ENCODE measurements at regions not wholly inside any gene's neighbourhood (a gene's known extent, or its start where the extent isn't known, plus 50 kb on each side); places are given as distances from the start of the nearest gene placed in this dataset.

DNA sequence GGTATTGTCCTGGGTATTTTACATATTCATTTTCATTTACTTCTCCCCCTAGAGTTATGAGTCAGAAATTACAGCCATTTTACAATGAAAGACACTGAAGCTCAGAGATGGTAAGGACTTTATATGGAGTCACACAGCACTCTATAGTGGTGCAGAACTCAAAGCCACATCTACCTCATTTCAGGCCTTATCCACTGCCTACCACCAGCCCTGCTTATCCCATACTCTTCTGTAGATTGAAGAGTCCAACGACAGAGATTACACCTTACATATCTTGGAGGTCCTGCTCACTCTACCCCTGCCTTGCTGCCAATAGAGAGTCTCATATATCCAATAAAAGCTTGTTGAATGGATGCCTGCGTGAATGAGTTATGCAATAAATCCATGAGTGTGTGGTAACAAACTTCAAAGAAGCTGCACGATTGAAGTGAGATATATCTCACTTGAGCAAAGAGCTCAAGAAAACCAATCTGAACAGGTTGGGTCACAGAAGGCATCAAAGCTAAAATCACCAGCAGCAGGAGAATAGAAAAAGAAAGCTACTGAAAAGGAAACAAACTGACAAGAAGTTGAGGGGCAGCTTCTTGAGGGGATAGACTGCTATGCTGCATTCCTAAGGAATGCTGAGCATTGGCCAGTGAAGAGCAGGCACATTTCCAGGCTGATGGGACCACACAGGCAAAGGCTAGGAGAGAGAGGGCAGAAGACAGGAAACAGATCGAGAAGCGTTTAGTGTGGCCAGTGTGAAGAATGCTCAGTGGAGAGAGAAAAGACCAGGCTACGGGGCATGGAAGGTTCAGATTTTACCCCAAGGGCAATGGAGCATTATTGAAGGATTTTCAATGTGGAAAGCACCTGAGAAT lies 585.6 kb downstream of the DHX35 start:
- Histone ChIP-seq H3K9me3 (replicated peaks in 1 of 2; ENCODE audit: control insufficient read depth in 1 of 2, insufficient read depth in 1 of 2, low read length in 2 of 2) (no peaks in the 10 kb centered on the region), H3K27ac (ENCODE audit: low read depth in 1 of 2, low read length in 2 of 2) (no peak overlapping the region), H3K36me3 (replicated peaks in 1 of 2; ENCODE audit: control insufficient read depth in 1 of 2, insufficient read depth in 2 of 2, low read length in 2 of 2) (no peaks in the 10 kb centered on the region), H3K4me1 (ENCODE audit: control insufficient read depth in 1 of 2, insufficient read depth in 2 of 2, low read length in 2 of 2) (no peaks in the 10 kb centered on the region), H4K20me1 (ENCODE audit: insufficient read depth, low read length) (no peaks in the 10 kb centered on the region), H2AFZ (ENCODE audit: insufficient read depth, low read depth, low read length, poor library complexity, severe bottlenecking) (no peak overlapping the region), H3K27me3 (ENCODE audit: control insufficient read depth in 2 of 2, insufficient read depth in 2 of 2, low read length in 2 of 2) (no peaks in the 10 kb centered on the region), H3K4me3 (replicated peaks in 1 of 3; ENCODE audit: low read depth in 2 of 3, low read length in 3 of 3) (no peak overlapping the region), H3K4me2 (replicated peaks; ENCODE audit: extremely low read depth, low read length, poor library complexity, severe bottlenecking) (no peak overlapping the region), H3K9ac (ENCODE audit: insufficient read depth, low read length, poor library complexity, severe bottlenecking) (no peak overlapping the region), H3K79me2 (ENCODE audit: insufficient read depth, low read length) (no peaks in the 10 kb centered on the region)
- no peak for DNase-seq
- Mint-ChIP-seq H3K27ac (no peak overlapping the region), H3K9me3 (peaks cover 0 to 15% (median 3%) of the 10 kb centered on the region in 7 donors), H3K36me3 (no peaks in the 10 kb centered on the region), H3K27me3 (ENCODE audit: low read depth in 3 of 3) (peaks cover 0 to 2% (median 0%) of the 10 kb centered on the region in 3 donors), H3K4me3 (no peak overlapping the region), H3K4me1 (no peaks in the 10 kb centered on the region)
- intact Hi-C loops (cut with micrococcal nuclease) = no loop called here
- WGBS (ENCODE audit: insufficient coverage) = 69% methylated on average over 4 of the region's 6 CpGs
- TF ChIP-seq, protein P1, sequence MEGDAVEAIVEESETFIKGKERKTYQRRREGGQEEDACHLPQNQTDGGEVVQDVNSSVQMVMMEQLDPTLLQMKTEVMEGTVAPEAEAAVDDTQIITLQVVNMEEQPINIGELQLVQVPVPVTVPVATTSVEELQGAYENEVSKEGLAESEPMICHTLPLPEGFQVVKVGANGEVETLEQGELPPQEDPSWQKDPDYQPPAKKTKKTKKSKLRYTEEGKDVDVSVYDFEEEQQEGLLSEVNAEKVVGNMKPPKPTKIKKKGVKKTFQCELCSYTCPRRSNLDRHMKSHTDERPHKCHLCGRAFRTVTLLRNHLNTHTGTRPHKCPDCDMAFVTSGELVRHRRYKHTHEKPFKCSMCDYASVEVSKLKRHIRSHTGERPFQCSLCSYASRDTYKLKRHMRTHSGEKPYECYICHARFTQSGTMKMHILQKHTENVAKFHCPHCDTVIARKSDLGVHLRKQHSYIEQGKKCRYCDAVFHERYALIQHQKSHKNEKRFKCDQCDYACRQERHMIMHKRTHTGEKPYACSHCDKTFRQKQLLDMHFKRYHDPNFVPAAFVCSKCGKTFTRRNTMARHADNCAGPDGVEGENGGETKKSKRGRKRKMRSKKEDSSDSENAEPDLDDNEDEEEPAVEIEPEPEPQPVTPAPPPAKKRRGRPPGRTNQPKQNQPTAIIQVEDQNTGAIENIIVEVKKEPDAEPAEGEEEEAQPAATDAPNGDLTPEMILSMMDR (IDR thresholded peaks at IDR 0.05) = no peak

DNA sequence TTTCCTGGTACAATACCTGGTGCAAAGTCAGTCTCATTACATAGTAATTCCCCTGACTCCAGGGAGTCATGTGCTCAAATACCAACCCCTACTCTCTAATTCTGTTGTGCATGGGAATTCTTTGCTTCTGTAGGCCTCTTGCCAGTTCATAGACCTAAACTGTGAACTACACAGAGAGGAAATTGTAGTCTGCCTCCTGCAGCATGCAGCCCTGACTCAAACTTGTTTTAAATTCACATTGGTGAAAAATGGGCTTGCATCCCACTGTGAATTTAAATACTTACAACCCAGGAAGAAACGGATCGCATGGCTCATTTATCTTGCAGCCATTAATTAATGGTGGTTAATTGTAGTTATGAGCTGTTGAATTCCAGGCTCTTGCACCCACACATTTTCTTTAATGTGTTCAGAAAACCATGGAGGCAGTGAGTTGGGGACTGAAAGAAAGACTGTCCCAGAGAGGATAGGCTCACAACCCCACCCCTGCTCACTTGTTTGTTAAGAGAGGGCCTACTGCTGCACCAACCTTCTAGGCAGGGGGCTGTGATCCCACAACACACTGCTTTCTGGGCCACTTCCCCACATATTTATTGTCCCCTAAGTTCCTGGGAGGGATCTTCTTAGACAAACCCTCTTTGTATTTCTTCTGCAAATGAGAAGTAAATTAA lies 579.1 kb downstream of the DHX35 start:
- DNase-seq = no peak
- Histone ChIP-seq H3K4me3 (replicated peaks in 1 of 3; ENCODE audit: low read depth in 2 of 3, low read length in 3 of 3) (no peak overlapping the region), H3K9ac (ENCODE audit: insufficient read depth, low read length, poor library complexity, severe bottlenecking) (no peak overlapping the region), H3K9me3 (replicated peaks in 1 of 2; ENCODE audit: control insufficient read depth in 1 of 2, insufficient read depth in 1 of 2, low read length in 2 of 2) (peaks cover 0 to 3% of the 10 kb centered on the region in 2 donors), H3K4me1 (ENCODE audit: control insufficient read depth in 1 of 2, insufficient read depth in 2 of 2, low read length in 2 of 2) (no peaks in the 10 kb centered on the region), H3K79me2 (ENCODE audit: insufficient read depth, low read length) (no peaks in the 10 kb centered on the region), H2AFZ (ENCODE audit: insufficient read depth, low read depth, low read length, poor library complexity, severe bottlenecking) (no peak overlapping the region), H3K36me3 (replicated peaks in 1 of 2; ENCODE audit: control insufficient read depth in 1 of 2, insufficient read depth in 2 of 2, low read length in 2 of 2) (no peaks in the 10 kb centered on the region), H3K4me2 (replicated peaks; ENCODE audit: extremely low read depth, low read length, poor library complexity, severe bottlenecking) (no peak overlapping the region), H3K27ac (ENCODE audit: low read depth in 1 of 2, low read length in 2 of 2) (no peak overlapping the region), H3K27me3 (ENCODE audit: control insufficient read depth in 2 of 2, insufficient read depth in 2 of 2, low read length in 2 of 2) (no peaks in the 10 kb centered on the region), H4K20me1 (ENCODE audit: insufficient read depth, low read length) (no peaks in the 10 kb centered on the region)
- H3K9me3 Mint-ChIP-seq = peaks cover 2 to 9% (median 3%) of the 10 kb centered on the region in 7 donors
- intact Hi-C loops (cut with micrococcal nuclease) = no loop called here
- H3K27ac Mint-ChIP-seq = no peak overlapping the region
- no peak overlapping the region for H3K4me3 Mint-ChIP-seq
- no CpG with 5 or more reads among the region's 2 CpGs for WGBS (ENCODE audit: insufficient coverage)
- no peaks in the 10 kb centered on the region for H3K4me1 Mint-ChIP-seq
- no peaks in the 10 kb centered on the region for H3K36me3 Mint-ChIP-seq
- TF ChIP-seq, protein P1 (IDR thresholded peaks at IDR 0.05) = no peak
- H3K27me3 Mint-ChIP-seq (ENCODE audit: low read depth in 3 of 3) = no peaks in the 10 kb centered on the region
